Loucy (cell line): ENCODE measurements at regions not wholly inside any gene's neighbourhood (a gene's known extent, or its start where the extent isn't known, plus 50 kb on each side); places are given as distances from the start of the nearest gene placed in this dataset.

Source experiments
- H2AFZ ChIP-seq: fragments of 200-600 bp; sonication (generic); 2 replicates; pipeline ENCODE4 v1.6.0; 2016; ENCODE audit warnings: antibody characterized with exemption, mild to moderate bottlenecking, low read length, moderate library complexity
- H3F3A ChIP-seq: fragments of 200-600 bp; 2 replicates; pipeline ENCODE4 v1.6.0; 2016; ENCODE audit warnings: antibody characterized with exemption, low read depth, mild to moderate bottlenecking
- H3K27me3 ChIP-seq: fragments of 200-600 bp; sonication (generic); 2 replicates; pipeline ENCODE4 v1.6.1; 2014; ENCODE audit warnings: low read length, mild to moderate bottlenecking; ENCODE audit not compliant: insufficient read depth, poor library complexity, severe bottlenecking
- H3K36me3 ChIP-seq: fragments of 200-600 bp; sonication (generic); 2 replicates; pipeline ENCODE4 v1.6.1; 2016; ENCODE audit warnings: low read length; ENCODE audit not compliant: insufficient read depth
- H3K4me1 ChIP-seq: fragments of 200-600 bp; sonication (generic); 2 replicates; pipeline ENCODE4 v1.5.1; 2014; ENCODE audit warnings: low read length, mild to moderate bottlenecking; ENCODE audit not compliant: insufficient read depth, poor library complexity, severe bottlenecking
- H3K4me2 ChIP-seq: fragments of 200-600 bp; sonication (generic); 2 replicates; pipeline ENCODE4 v1.6.0; 2014; ENCODE audit warnings: antibody characterized with exemption, low read length, low read depth, mild to moderate bottlenecking; ENCODE audit not compliant: poor library complexity, severe bottlenecking
- H3K4me3 ChIP-seq: fragments of 200-600 bp; sonication (generic); 2 replicates; pipeline ENCODE4 v1.5.1; 2014; ENCODE audit warnings: low read length, mild to moderate bottlenecking, mixed read lengths; ENCODE audit not compliant: poor library complexity, severe bottlenecking
- H3K79me2 ChIP-seq: fragments of 200-600 bp; sonication (generic); 2 replicates; pipeline ENCODE4 v1.6.1; 2014; ENCODE audit warnings: low read length; ENCODE audit not compliant: insufficient read depth
- H3K9ac ChIP-seq: fragments of 200-600 bp; sonication (generic); 2 replicates; pipeline ENCODE4 v1.6.0; 2014; ENCODE audit warnings: mild to moderate bottlenecking, low read depth, low read length, moderate library complexity; ENCODE audit not compliant: poor library complexity, severe bottlenecking
- H3K9me2 ChIP-seq: fragments of 200-600 bp; sonication (generic); replicated peaks from 2 replicates; pipeline ENCODE4 v1.6.1; 2016; ENCODE audit warnings: low read depth, low read length, mixed read lengths
- H3K9me3 ChIP-seq: fragments of 200-600 bp; sonication (generic); 2 replicates; pipeline ENCODE4 v1.6.1; 2014; ENCODE audit warnings: mild to moderate bottlenecking, antibody characterized with exemption, low read length, low read depth; ENCODE audit not compliant: insufficient read depth
- H4K20me1 ChIP-seq: fragments of 200-600 bp; sonication (generic); 2 replicates; pipeline ENCODE4 v1.6.0; 2014; ENCODE audit warnings: antibody characterized with exemption, low read length, mild to moderate bottlenecking; ENCODE audit not compliant: insufficient read depth, poor library complexity, severe bottlenecking
- CTCF ChIP-seq: fragments of 200-600 bp; sonication (generic); conservative IDR thresholded peaks from 2 replicates; pipeline ENCODE4 v1.5.1; 2014; ENCODE audit warnings: mild to moderate bottlenecking, antibody characterized with exemption, low read length
- EZH2phosphoT487 ChIP-seq: fragments of 200-600 bp; IDR thresholded peaks from 2 replicates; pipeline ENCODE4 v1.6.1; 2018; ENCODE audit warnings: antibody characterized with exemption, mild to moderate bottlenecking, moderate library complexity, borderline replicate concordance

GRCh38 chr5:44974813-44975212 lies 166.1 kb downstream of the MRPS30 start:
- Histone ChIP-seq H3K4me3 (no peak overlapping the region), H3F3A (no peaks in the 10 kb centered on the region), H3K36me3 (no peaks in the 10 kb centered on the region), H4K20me1 (no peaks in the 10 kb centered on the region), H3K79me2 (no peaks in the 10 kb centered on the region), H3K27me3 (no peaks in the 10 kb centered on the region), H3K9me3 (no peaks in the 10 kb centered on the region), H2AFZ (no peak overlapping the region), H3K9ac (no peak overlapping the region), H3K9me2 (no peaks in the 10 kb centered on the region; the same call in 1 of the 2 replicates), H3K4me1 (no peaks in the 10 kb centered on the region), H3K4me2 (no peak overlapping the region)
- no peak for TF ChIP-seq EZH2phosphoT487
- no peak for TF ChIP-seq CTCF

- TF ChIP-seq CTCF = no peak
- TF ChIP-seq EZH2phosphoT487 = no peak
- H3K9ac ChIP-seq = no peak overlapping the region
- no peaks in the 10 kb centered on the region; the same call in 1 of the 2 replicates for H3K9me2 ChIP-seq
- H3K27me3 ChIP-seq = no peaks in the 10 kb centered on the region
- H3K36me3 ChIP-seq = no peaks in the 10 kb centered on the region
- no peaks in the 10 kb centered on the region for H4K20me1 ChIP-seq
- no peak overlapping the region for H2AFZ ChIP-seq
- H3F3A ChIP-seq = no peaks in the 10 kb centered on the region
- H3K9me3 ChIP-seq = peaks cover 5% of the 10 kb centered on the region; the same call in 1 of the 2 replicates
- no peak overlapping the region for H3K4me2 ChIP-seq
- no peaks in the 10 kb centered on the region for H3K79me2 ChIP-seq
- no peak overlapping the region for H3K4me3 ChIP-seq
- H3K4me1 ChIP-seq = no peaks in the 10 kb centered on the region
These were observed 173.0 kb downstream of the MRPS30 start for GRCh38 chr5:44981708-44982107.

GRCh38 chr5:44983006-44983405 lies 174.3 kb downstream of the MRPS30 start:
- no peak overlapping the region for H3K4me2 ChIP-seq
- no peak overlapping the region for H3K9ac ChIP-seq
- no peaks in the 10 kb centered on the region for H3K36me3 ChIP-seq
- no peak overlapping the region for H2AFZ ChIP-seq
- H3K4me3 ChIP-seq = no peak overlapping the region
- no peaks in the 10 kb centered on the region for H3K4me1 ChIP-seq
- no peaks in the 10 kb centered on the region for H3F3A ChIP-seq
- H3K27me3 ChIP-seq = no peaks in the 10 kb centered on the region
- H3K9me2 ChIP-seq = no peaks in the 10 kb centered on the region
- peaks cover 5% of the 10 kb centered on the region; the same call in 1 of the 2 replicates for H3K9me3 ChIP-seq
- H3K79me2 ChIP-seq = no peaks in the 10 kb centered on the region
- no peak for TF ChIP-seq CTCF
- no peak for TF ChIP-seq EZH2phosphoT487
- H4K20me1 ChIP-seq = no peaks in the 10 kb centered on the region
